Osteoblast (primary cell): ENCODE measurements at regions not wholly inside any gene's neighbourhood (a gene's known extent, or its start where the extent isn't known, plus 50 kb on each side); places are given as distances from the start of the nearest gene placed in this dataset.
A peak's percentile ranks its signal among the peaks of the same experiment; 100 is the strongest.

ENCODE experiments used
- DNase-seq: peaks from one replicate; pipeline ENCODE4 v3.0.0; 2011; ENCODE audit warnings: low spot score, mixed read lengths; ENCODE audit not compliant: insufficient read length; ENCODE audit errors: missing footprints
- H2AFZ ChIP-seq: 2 replicates; pipeline ENCODE4 v1.6.0; 2011; ENCODE audit warnings: mild to moderate bottlenecking, low read length
- H3K27ac ChIP-seq: 2 replicates; pipeline ENCODE4 v1.5.1; 2011; ENCODE audit warnings: mild to moderate bottlenecking, low read depth, low read length, moderate library complexity
- H3K27me3 ChIP-seq: 2 replicates; pipeline ENCODE4 v1.6.0; 2012; ENCODE audit warnings: mild to moderate bottlenecking, control low read depth, inconsistent platforms, low read length, moderate library complexity; ENCODE audit not compliant: insufficient read depth
- H3K36me3 ChIP-seq: 2 replicates; pipeline ENCODE4 v1.5.1; 2011; ENCODE audit warnings: mild to moderate bottlenecking, low read length, control low read depth, moderate library complexity; ENCODE audit not compliant: insufficient read depth
- H3K4me1 ChIP-seq: 2 replicates; pipeline ENCODE4 v1.5.1; 2011; ENCODE audit warnings: mild to moderate bottlenecking, low read length, control low read depth, moderate library complexity; ENCODE audit not compliant: insufficient read depth
- H3K4me2 ChIP-seq: 2 replicates; pipeline ENCODE4 v1.6.0; 2011; ENCODE audit warnings: mild to moderate bottlenecking, low read length; ENCODE audit not compliant: insufficient read depth
- H3K4me3 ChIP-seq: fragments of 200-600 bp; sonication (generic); 3 replicates; pipeline ENCODE4 v1.5.1; 2012; ENCODE audit warnings: mild to moderate bottlenecking, low read length, inconsistent platforms; ENCODE audit not compliant: insufficient read depth
- H3K79me2 ChIP-seq: 2 replicates; pipeline ENCODE4 v1.6.0; 2012; ENCODE audit warnings: mild to moderate bottlenecking, low read length, control low read depth, inconsistent platforms; ENCODE audit not compliant: insufficient read depth
- H3K9me3 ChIP-seq: 2 replicates; pipeline ENCODE4 v1.5.1; 2011; ENCODE audit warnings: low read depth, low read length, control low read depth
- H4K20me1 ChIP-seq: 2 replicates; pipeline ENCODE4 v1.6.0; 2012; ENCODE audit warnings: mild to moderate bottlenecking, low read length, control low read depth; ENCODE audit not compliant: insufficient read depth
- TF ChIP-seq, protein P1 (sequence below): IDR thresholded peaks from 2 replicates; pipeline ENCODE4 v1.5.1; 2011; ENCODE audit warnings: mild to moderate bottlenecking, low read depth, low read length, moderate library complexity; ENCODE audit errors: extremely low read depth

DNA sequence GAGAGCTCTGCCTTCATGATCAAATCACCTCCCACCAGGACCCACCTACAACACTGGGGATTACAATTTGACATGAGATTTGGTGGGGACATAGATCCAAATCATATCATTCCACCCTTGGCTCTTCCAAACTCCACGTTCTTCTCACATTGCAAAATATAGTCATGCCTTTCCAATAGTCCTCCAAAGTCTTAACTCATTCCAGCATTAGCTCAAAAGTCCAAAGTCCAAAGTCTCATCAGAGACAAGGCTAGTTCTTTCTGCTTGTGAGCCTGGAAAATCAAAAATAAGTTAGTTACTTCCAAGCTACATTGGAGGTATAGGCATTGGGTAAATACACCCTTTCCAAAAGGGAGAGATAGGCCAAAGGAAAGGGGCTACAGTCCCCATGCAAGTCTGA lies 186.9 kb upstream of the PAPPA start:
- H3K27ac ChIP-seq = no peak overlapping the region
- H3K4me3 ChIP-seq = no peak overlapping the region
- no peaks in the 10 kb centered on the region for H3K27me3 ChIP-seq
- no peaks in the 10 kb centered on the region for H3K9me3 ChIP-seq
- no peak overlapping the region for H3K4me2 ChIP-seq
- no peaks in the 10 kb centered on the region for H3K4me1 ChIP-seq
- H3K36me3 ChIP-seq = no peaks in the 10 kb centered on the region
- no peak overlapping the region for H2AFZ ChIP-seq
- no peaks in the 10 kb centered on the region for H4K20me1 ChIP-seq
- DNase-seq = peak; percentile 45
- TF ChIP-seq, protein P1, sequence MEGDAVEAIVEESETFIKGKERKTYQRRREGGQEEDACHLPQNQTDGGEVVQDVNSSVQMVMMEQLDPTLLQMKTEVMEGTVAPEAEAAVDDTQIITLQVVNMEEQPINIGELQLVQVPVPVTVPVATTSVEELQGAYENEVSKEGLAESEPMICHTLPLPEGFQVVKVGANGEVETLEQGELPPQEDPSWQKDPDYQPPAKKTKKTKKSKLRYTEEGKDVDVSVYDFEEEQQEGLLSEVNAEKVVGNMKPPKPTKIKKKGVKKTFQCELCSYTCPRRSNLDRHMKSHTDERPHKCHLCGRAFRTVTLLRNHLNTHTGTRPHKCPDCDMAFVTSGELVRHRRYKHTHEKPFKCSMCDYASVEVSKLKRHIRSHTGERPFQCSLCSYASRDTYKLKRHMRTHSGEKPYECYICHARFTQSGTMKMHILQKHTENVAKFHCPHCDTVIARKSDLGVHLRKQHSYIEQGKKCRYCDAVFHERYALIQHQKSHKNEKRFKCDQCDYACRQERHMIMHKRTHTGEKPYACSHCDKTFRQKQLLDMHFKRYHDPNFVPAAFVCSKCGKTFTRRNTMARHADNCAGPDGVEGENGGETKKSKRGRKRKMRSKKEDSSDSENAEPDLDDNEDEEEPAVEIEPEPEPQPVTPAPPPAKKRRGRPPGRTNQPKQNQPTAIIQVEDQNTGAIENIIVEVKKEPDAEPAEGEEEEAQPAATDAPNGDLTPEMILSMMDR = no peak
- H3K79me2 ChIP-seq = no peaks in the 10 kb centered on the region

DNA sequence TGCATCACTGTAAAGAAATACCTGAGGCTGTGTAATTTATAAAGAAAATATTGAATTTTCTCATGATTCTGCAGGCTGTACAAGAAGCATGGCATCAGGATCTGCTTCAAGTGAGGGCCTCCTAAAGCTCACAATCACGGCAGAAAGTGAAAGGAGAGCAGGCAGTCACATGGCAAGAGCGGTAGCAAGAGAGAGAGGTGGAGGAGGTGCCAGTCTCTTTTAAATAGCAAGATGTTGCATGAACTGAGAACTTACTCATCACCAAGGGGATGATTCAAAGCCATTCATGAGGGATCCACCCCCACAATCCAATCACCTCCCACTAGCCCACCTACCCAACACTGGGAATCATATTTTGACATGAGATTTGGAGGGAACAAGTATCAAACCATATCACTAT lies 184.5 kb upstream of the PAPPA start:
- Histone ChIP-seq H2AFZ (no peak overlapping the region), H3K9me3 (no peaks in the 10 kb centered on the region), H4K20me1 (no peaks in the 10 kb centered on the region), H3K4me3 (no peak overlapping the region), H3K4me1 (peaks cover 13% of the 10 kb centered on the region), H3K27me3 (no peaks in the 10 kb centered on the region), H3K4me2 (no peak overlapping the region), H3K27ac (no peak overlapping the region), H3K79me2 (no peaks in the 10 kb centered on the region), H3K36me3 (no peaks in the 10 kb centered on the region)
- TF ChIP-seq, protein P1 = no peak
- DNase-seq = peak; percentile 52

DNA sequence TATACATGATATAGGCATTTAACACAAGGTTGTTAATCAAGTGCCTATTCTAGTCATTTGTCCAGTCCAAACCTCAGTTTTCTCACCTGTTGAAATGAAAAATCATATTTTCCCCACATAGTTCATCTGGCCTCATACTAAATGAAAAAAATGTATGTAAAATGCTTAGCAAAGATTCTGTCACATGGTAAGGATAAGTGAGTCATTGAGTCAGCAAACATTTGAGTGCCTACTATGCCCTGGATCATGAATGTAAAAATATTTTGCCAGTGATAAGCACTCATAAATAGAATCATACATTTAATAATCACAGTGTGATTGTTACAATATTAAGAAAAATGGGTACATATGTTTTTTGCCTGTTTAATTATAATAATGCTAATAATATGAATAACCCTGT lies 181.2 kb upstream of the PAPPA start:
- DNase-seq = no peak

DNA sequence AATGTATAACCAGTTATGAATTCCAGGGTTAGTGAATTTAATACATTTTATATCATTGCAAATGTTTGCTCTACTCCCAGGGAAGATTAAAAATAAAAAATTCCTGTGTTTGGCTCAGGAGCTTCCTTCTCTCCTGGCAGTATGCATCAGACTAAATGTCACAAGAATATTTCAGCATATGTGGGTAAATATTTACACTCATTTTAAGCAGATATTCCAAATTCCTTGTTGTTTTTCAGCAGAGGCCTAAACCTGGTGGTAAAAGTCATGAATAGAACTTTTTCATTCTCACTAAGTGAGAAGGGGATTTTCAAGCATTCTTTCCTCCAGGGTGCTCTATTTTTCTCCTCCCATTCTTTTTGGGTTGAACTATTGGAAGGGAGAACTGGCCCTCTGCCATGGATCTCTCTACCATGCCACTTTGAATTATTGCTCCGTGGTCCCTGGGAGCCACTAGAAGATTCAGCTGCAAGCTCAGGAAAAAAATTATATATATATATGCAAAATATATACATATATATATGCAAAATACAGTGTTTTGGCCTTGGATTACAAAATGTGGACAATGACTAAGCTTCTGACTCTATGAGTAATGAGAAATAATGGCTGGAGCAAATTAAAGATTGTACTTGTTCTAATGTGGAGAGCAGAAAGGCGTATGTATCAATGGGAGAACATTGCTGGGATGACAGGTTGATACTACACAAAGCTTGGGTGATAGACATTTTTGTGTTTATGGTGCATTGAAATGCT lies 180.6 kb upstream of the PAPPA start:
- no peak for DNase-seq
- TF ChIP-seq, protein P1 = no peak
- H3K4me3 ChIP-seq = no peak overlapping the region
- no peak overlapping the region for H2AFZ ChIP-seq
- H4K20me1 ChIP-seq = no peaks in the 10 kb centered on the region
- H3K27me3 ChIP-seq = no peaks in the 10 kb centered on the region
- H3K27ac ChIP-seq = peak overlapping the region; percentile 7
- no peak overlapping the region for H3K4me2 ChIP-seq
- no peaks in the 10 kb centered on the region for H3K79me2 ChIP-seq
- no peaks in the 10 kb centered on the region for H3K36me3 ChIP-seq
- peaks cover 13% of the 10 kb centered on the region for H3K4me1 ChIP-seq
- H3K9me3 ChIP-seq = no peaks in the 10 kb centered on the region

More for the DNA sequence above, 181.2 kb upstream of the PAPPA start:
- no peaks in the 10 kb centered on the region for H3K27me3 ChIP-seq
- H3K4me2 ChIP-seq = no peak overlapping the region
- peaks cover 13% of the 10 kb centered on the region for H3K4me1 ChIP-seq
- H3K27ac ChIP-seq = no peak overlapping the region
- H3K79me2 ChIP-seq = no peaks in the 10 kb centered on the region
- H3K36me3 ChIP-seq = no peaks in the 10 kb centered on the region
- no peak overlapping the region for H2AFZ ChIP-seq
- no peaks in the 10 kb centered on the region for H3K9me3 ChIP-seq
- TF ChIP-seq, protein P1 = no peak
- no peak overlapping the region for H3K4me3 ChIP-seq
- H4K20me1 ChIP-seq = no peaks in the 10 kb centered on the region
